Mammary epithelial cell (primary cell): ENCODE measurements at regions not wholly inside any gene's neighbourhood (a gene's known extent, or its start where the extent isn't known, plus 50 kb on each side); places are given as distances from the start of the nearest gene placed in this dataset.

ENCODE experiments used
- CTCF ChIP-seq, 2 donors: IDR thresholded peaks in 1 of 2; conservative IDR thresholded peaks in 1 of 2; 2 replicates each; pipeline ENCODE4 v1.5.1; 2011 to 2012; ENCODE audit warnings: inconsistent platforms in 2 of 2, low read length in 2 of 2, mild to moderate bottlenecking in 2 of 2, control low read depth in 1 of 2, low read depth in 1 of 2; ENCODE audit not compliant: insufficient read depth in 1 of 2; ENCODE audit errors: extremely low read depth in 1 of 2
- EZH2 ChIP-seq: IDR thresholded peaks from 2 replicates; pipeline ENCODE4 v1.6.1; 2012; ENCODE audit warnings: low read length, inconsistent platforms, borderline replicate concordance

DNA sequence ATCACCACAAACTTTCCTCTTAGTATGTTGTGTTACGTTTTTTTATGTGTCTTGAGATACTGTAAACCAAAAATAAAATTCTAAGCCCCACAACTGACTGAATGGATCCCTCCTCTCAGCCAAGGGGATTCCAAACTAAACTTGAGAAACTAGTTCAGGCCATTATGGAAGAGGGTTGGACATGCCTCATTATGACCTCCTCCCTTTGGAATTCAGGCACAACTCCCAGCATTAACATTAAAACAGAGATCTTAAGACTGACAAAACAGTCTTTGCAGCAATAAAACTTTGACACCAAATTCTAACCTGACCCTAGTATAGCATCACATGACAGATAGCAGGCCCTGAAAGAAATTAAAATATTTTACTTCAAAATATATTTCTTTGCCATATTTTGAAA is 51.1 kb upstream of the SLC47A1 start:
- no peak for TF ChIP-seq CTCF (conservative IDR thresholded peaks at IDR 0.05 in 1 of 2, IDR thresholded peaks at IDR 0.05 in 1 of 2; ENCODE audit: extremely low read depth in 1 of 2, insufficient read depth in 1 of 2, low read depth in 1 of 2, low read length in 2 of 2)
- no peak for TF ChIP-seq EZH2
